HG03521 (cell line): ENCODE measurements at regions not wholly inside any gene's neighbourhood (a gene's known extent, or its start where the extent isn't known, plus 50 kb on each side); places are given as distances from the start of the nearest gene placed in this dataset.

Experiments
- ATAC-seq: cut with Tn5 transposase; IDR thresholded peaks from one replicate; pipeline ENCODE4 v1.9.1; 2021; ENCODE audit warnings: mild to moderate bottlenecking, moderate library complexity; ENCODE audit not compliant: unreplicated experiment

GRCh38 chr5:38032149-38032548, 192.3 kb upstream of the GDNF start:
- no peak for ATAC-seq

DNA sequence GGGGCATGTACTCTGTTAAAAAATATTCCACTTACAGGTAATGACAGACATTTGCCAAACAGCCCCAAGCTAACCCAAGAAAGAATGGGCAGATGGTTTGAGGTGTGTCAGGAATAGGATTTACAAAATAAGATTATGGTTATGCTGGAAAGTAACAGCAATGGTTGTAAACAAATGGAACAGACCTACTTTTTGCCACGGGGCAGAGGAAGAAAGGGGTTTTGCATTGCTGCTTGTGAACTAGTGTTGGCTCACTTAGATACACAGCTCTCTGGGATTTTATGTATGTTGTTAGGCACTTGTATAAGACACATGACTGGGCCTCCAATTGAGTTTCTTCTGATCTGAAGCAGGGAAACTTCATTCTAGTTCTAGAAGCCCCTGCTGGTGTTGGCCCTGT, 191.5 kb upstream of the GDNF start:
- ATAC-seq: no peak

GRCh38 chr5:38029397-38030065, 189.7 kb upstream of the GDNF start:
- no peak for ATAC-seq

DNA sequence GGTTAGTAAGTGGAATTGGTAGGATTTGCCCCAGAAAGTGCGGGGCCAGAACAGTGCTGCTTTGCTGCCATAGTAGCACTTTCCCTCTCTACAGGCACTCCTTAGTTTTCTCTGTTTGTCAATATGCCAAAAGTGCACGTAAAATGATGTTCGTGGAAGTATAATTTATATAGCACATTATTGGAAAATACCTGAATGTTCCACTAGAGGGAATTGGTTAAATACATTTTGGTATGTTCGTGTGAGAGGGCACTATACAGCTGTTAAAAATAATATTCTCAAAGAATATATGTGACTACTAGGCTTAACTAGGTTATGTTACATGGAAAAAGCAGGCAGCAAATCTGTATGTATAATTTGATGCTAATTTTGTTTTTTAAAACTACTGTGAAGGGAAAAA, 184.0 kb upstream of the GDNF start:
- ATAC-seq: no peak

- ATAC-seq: no peak
Observed at GRCh38 chr5:38023371-38023770, 183.5 kb upstream of the GDNF start.

- no peak for ATAC-seq
Observed at GRCh38 chr5:38022631-38023030, 182.8 kb upstream of the GDNF start.

DNA sequence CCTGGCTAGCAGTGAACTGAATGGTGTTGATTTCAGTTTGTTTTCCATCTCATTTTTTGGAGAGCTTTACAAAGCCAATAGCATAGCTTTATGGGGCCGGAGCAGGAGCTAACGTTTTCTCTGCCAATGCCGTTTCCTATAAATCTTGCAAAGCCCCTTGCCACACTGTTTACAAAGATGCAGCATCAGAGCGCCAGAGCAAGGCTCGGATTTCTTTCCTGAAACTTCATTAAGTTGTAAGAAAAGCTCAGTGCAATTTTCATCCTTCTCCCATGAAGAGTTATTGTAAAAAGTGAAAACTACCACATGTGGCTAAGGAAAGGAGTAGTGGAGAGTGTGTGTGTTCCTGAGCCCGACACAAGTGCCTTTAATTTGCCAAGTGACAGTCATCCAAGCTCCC, 178.2 kb upstream of the GDNF start:
- no peak for ATAC-seq

- no peak for ATAC-seq
Observed at GRCh38 chr5:38013107-38013506, 173.3 kb upstream of the GDNF start.

GRCh38 chr5:38011668-38012188, 171.9 kb upstream of the GDNF start:
- no peak for ATAC-seq

DNA sequence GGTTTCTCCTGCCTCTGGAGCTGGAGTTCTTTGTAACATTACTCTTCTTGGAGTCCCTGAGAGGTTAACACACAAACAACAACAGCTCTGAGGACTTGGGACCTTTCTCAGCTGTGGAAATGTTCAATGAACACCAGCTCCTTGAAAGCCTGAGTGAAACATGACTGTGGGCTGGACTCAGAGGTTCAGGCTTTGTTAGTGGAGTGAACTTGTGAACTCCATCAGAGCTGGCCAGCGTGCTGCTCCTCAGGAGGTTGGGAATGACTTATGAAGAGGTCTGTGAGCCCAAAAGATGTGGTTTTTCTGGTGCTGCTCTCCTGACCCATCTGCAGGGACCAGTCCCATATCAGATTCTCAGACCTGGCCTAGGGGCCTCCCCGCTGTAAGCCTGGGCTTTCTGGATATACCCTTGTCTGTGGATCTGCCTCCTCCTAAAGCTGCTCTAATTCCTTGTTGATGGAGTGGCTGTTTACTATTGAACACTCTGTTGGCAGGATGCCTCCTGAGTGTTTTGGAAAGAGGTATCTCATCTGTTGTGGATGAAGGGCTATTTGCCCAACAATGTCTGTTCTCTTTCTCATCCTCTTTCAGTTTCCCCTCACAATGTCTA, 170.0 kb upstream of the GDNF start:
- no peak for ATAC-seq

- ATAC-seq: no peak
Observed at GRCh38 chr5:38008198-38008597, 168.4 kb upstream of the GDNF start.

DNA sequence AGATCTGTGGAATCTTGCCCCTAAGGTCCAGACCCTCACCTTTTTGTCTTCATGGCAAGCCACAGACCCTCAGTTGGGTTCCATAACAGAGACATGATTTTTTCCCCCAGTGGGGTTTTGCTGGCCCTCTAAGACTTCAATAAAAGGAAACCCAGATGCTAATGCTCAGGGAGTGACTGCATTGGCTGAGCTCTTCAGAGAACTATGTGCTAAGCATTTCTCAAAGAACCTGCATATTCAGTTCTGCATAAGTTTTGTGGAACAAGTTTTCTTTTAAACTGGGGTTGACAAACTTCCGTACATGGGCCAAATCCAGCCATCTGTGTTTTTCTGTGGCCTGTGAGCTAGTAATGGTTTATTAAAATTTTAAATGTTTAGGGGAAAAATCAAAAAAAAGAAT, 159.8 kb upstream of the GDNF start:
- ATAC-seq: no peak

DNA sequence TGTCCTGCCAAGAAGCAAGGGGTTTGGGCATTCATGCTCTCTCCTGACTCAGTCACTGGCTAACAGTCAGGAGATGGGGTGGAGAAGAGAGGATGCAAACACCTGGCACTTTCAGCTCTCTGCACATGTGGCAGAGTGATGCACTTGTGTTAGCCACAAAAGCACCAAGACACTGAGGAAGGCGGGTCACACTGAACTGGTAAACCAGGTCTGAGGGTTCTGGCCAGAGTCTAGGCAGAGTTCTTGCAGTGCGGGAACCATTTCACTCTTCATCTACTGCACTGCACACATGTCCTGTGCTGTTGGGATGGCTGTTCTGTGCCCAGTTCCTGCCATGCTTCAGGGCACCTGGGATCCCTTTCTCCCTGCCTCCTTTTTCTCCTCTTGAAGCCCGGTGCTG, 157.1 kb upstream of the GDNF start:
- no peak for ATAC-seq

DNA sequence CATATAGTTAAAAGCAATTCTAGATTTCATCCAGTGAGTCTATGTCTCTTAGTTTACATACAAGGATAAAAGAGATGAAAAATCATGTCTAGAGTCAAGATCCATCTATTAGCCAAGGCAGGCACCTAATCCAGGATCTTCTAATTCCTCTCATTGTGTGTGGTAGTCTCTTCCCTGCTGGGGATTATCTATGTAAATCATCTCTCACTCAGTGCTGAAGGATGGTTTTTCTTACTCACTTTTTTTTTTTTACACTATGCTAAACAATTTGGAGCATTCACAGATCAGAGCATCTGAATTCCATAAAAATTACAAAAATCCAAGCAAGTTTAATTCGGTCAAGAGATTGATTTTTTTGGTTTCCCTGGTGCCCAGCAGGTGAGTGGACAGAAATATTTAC, 154.9 kb upstream of the GDNF start:
- ATAC-seq: no peak

GRCh38 chr5:37991301-37992299, 151.8 kb upstream of the GDNF start:
- no peak for ATAC-seq

DNA sequence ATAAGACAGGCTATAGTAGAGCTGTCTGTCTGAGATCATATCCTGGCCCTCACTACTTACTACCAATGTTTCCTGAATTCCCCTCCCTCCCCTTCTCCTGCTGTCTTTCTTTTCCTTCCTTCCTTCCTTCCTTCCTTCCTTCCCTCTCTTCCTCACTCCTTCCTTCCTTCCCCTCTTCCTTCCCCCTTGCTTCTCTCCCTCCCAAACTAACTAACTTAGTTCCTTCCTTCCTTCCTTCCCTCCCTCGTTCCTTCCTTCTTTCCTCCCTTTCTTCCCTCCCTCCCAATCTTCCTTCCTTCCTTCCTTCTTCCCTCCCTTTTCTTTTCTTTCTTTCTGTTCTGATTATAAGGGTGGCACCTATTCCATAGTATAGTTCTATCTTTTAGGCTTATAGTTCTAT, 150.0 kb upstream of the GDNF start:
- ATAC-seq: no peak

GRCh38 chr5:37988454-37989046, 148.7 kb upstream of the GDNF start:
- ATAC-seq: no peak

DNA sequence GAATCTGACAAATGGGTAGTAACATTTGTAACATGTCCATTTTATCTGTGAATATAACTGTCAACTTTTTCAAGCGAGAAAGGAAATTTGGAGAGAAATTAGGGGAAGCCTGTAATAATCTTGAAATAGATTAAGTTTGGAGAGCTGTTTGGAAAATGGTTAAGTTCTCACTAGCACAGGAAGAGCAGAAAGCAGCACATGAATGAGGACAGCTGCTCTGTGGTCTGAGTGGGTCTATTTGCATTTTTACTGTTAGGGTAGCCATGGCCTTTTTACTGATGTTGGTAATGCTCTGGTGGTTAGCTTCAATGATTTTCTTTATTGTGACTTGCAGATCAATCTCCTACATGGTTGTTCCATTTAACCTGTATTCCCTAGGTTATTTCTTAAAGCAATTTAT, 144.5 kb upstream of the GDNF start:
- ATAC-seq: no peak

DNA sequence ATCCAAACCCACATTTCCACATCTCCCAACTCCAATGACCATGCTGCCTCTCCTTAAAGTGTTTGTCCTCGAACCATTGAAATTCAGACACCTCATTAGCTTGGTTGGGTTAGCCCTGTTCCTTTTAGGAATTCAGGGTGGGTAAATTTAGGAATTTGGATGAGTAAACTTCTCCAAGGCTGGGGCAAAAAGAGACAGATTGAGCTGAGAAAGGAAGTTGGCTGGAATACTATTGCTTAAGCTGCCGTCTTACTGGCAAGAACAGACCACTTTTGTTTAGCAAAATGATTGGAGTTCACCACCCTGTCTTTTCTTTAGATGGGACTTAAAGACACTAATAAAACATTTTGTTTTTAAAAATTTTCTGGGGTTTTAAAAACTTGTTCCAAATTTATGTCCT, 143.6 kb upstream of the GDNF start:
- no peak for ATAC-seq

DNA sequence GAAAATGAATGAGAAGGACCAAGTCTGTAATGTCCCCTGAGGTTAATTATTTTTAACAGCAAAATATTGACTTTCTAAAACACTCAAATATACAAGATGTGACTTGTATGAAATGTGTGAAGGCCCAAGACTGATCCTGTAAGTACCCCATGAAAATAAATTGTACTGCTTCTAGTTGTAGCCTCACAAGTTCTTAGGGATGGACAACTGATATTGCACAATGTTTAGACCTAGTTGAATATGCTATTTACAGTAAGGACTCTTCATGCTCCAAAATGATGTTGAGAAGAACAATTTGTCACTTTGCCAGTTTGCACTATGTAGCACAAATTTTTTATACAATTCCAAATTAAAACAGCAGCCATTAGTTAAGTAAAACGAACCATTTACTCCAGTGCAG, 139.7 kb upstream of the GDNF start:
- no peak for ATAC-seq

- ATAC-seq: no peak
Observed at GRCh38 chr5:37975531-37975930, 135.7 kb upstream of the GDNF start.
